Loucy (cell line): ENCODE measurements at regions not wholly inside any gene's neighbourhood (a gene's known extent, or its start where the extent isn't known, plus 50 kb on each side); places are given as distances from the start of the nearest gene placed in this dataset.

Experiments
- H2AFZ ChIP-seq: fragments of 200-600 bp; sonication (generic); 2 replicates; pipeline ENCODE4 v1.6.0; 2016; ENCODE audit warnings: antibody characterized with exemption, mild to moderate bottlenecking, low read length, moderate library complexity
- H3F3A ChIP-seq: fragments of 200-600 bp; 2 replicates; pipeline ENCODE4 v1.6.0; 2016; ENCODE audit warnings: antibody characterized with exemption, low read depth, mild to moderate bottlenecking
- H3K27me3 ChIP-seq: fragments of 200-600 bp; sonication (generic); 2 replicates; pipeline ENCODE4 v1.6.1; 2014; ENCODE audit warnings: low read length, mild to moderate bottlenecking; ENCODE audit not compliant: insufficient read depth, poor library complexity, severe bottlenecking
- H3K36me3 ChIP-seq: fragments of 200-600 bp; sonication (generic); 2 replicates; pipeline ENCODE4 v1.6.1; 2016; ENCODE audit warnings: low read length; ENCODE audit not compliant: insufficient read depth
- H3K4me1 ChIP-seq: fragments of 200-600 bp; sonication (generic); 2 replicates; pipeline ENCODE4 v1.5.1; 2014; ENCODE audit warnings: low read length, mild to moderate bottlenecking; ENCODE audit not compliant: insufficient read depth, poor library complexity, severe bottlenecking
- H3K4me2 ChIP-seq: fragments of 200-600 bp; sonication (generic); 2 replicates; pipeline ENCODE4 v1.6.0; 2014; ENCODE audit warnings: antibody characterized with exemption, low read length, low read depth, mild to moderate bottlenecking; ENCODE audit not compliant: poor library complexity, severe bottlenecking
- H3K4me3 ChIP-seq: fragments of 200-600 bp; sonication (generic); 2 replicates; pipeline ENCODE4 v1.5.1; 2014; ENCODE audit warnings: low read length, mild to moderate bottlenecking, mixed read lengths; ENCODE audit not compliant: poor library complexity, severe bottlenecking
- H3K79me2 ChIP-seq: fragments of 200-600 bp; sonication (generic); 2 replicates; pipeline ENCODE4 v1.6.1; 2014; ENCODE audit warnings: low read length; ENCODE audit not compliant: insufficient read depth
- H3K9ac ChIP-seq: fragments of 200-600 bp; sonication (generic); 2 replicates; pipeline ENCODE4 v1.6.0; 2014; ENCODE audit warnings: mild to moderate bottlenecking, low read depth, low read length, moderate library complexity; ENCODE audit not compliant: poor library complexity, severe bottlenecking
- H3K9me2 ChIP-seq: fragments of 200-600 bp; sonication (generic); replicated peaks from 2 replicates; pipeline ENCODE4 v1.6.1; 2016; ENCODE audit warnings: low read depth, low read length, mixed read lengths
- H3K9me3 ChIP-seq: fragments of 200-600 bp; sonication (generic); 2 replicates; pipeline ENCODE4 v1.6.1; 2014; ENCODE audit warnings: mild to moderate bottlenecking, antibody characterized with exemption, low read length, low read depth; ENCODE audit not compliant: insufficient read depth
- H4K20me1 ChIP-seq: fragments of 200-600 bp; sonication (generic); 2 replicates; pipeline ENCODE4 v1.6.0; 2014; ENCODE audit warnings: antibody characterized with exemption, low read length, mild to moderate bottlenecking; ENCODE audit not compliant: insufficient read depth, poor library complexity, severe bottlenecking
- CTCF ChIP-seq: fragments of 200-600 bp; sonication (generic); conservative IDR thresholded peaks from 2 replicates; pipeline ENCODE4 v1.5.1; 2014; ENCODE audit warnings: mild to moderate bottlenecking, antibody characterized with exemption, low read length
- EZH2phosphoT487 ChIP-seq: fragments of 200-600 bp; IDR thresholded peaks from 2 replicates; pipeline ENCODE4 v1.6.1; 2018; ENCODE audit warnings: antibody characterized with exemption, mild to moderate bottlenecking, moderate library complexity, borderline replicate concordance

- TF ChIP-seq EZH2phosphoT487 (no peak), CTCF (no peak)
- Histone ChIP-seq H4K20me1 (no peaks in the 10 kb centered on the region), H3K36me3 (no peaks in the 10 kb centered on the region), H3K79me2 (no peaks in the 10 kb centered on the region), H3K9ac (no peak overlapping the region), H2AFZ (no peak overlapping the region), H3K27me3 (no peaks in the 10 kb centered on the region), H3K4me3 (no peak overlapping the region), H3K9me3 (no peaks in the 10 kb centered on the region), H3K9me2 (no peaks in the 10 kb centered on the region), H3K4me1 (no peaks in the 10 kb centered on the region), H3F3A (no peaks in the 10 kb centered on the region), H3K4me2 (no peak overlapping the region)
Measured at GRCh38 chr10:44822349-44822748, 88.8 kb upstream of the TMEM72 start.

- Histone ChIP-seq H3K4me2 (no peak overlapping the region), H3K36me3 (no peaks in the 10 kb centered on the region), H3K79me2 (no peaks in the 10 kb centered on the region), H3K9me2 (no peaks in the 10 kb centered on the region), H3F3A (no peaks in the 10 kb centered on the region), H4K20me1 (no peaks in the 10 kb centered on the region), H2AFZ (no peak overlapping the region), H3K27me3 (no peaks in the 10 kb centered on the region), H3K9ac (no peak overlapping the region), H3K4me3 (no peak overlapping the region), H3K9me3 (no peaks in the 10 kb centered on the region), H3K4me1 (no peaks in the 10 kb centered on the region)
- no peak for TF ChIP-seq CTCF
- no peak for TF ChIP-seq EZH2phosphoT487
Measured at GRCh38 chr10:44822966-44823365, 88.2 kb upstream of the TMEM72 start.

GRCh38 chr10:44824607-44825006 lies 86.5 kb upstream of the TMEM72 start:
- no peaks in the 10 kb centered on the region for H3F3A ChIP-seq
- no peak overlapping the region for H3K4me2 ChIP-seq
- H3K36me3 ChIP-seq, result no peaks in the 10 kb centered on the region
- no peaks in the 10 kb centered on the region for H3K9me2 ChIP-seq
- no peaks in the 10 kb centered on the region for H3K79me2 ChIP-seq
- no peaks in the 10 kb centered on the region for H3K27me3 ChIP-seq
- no peak for TF ChIP-seq EZH2phosphoT487
- no peak for TF ChIP-seq CTCF
- no peaks in the 10 kb centered on the region for H3K4me1 ChIP-seq
- no peak overlapping the region for H3K9ac ChIP-seq
- no peaks in the 10 kb centered on the region for H4K20me1 ChIP-seq
- H3K9me3 ChIP-seq, result no peaks in the 10 kb centered on the region
- H3K4me3 ChIP-seq, result no peak overlapping the region
- no peak overlapping the region for H2AFZ ChIP-seq
